ENCODE measurements at regions not wholly inside any gene's neighbourhood (a gene's known extent, or its start where the extent isn't known, plus 50 kb on each side); places are given as distances from the start of the nearest gene placed in this dataset.

- Histone ChIP-seq H3K27ac (ENCODE audit: low read depth, low read length) (no peak overlapping the region), H3K4me2 (ENCODE audit: low read length) (no peak overlapping the region), H3K27me3 (ENCODE audit: control insufficient read depth, low read length) (peaks cover 3% of the 10 kb centered on the region; the same call in 1 of the 2 replicates), H3K9me3 (ENCODE audit: control insufficient read depth, insufficient read depth, low read length) (no peaks in the 10 kb centered on the region), H3K36me3 (ENCODE audit: control insufficient read depth, low read length) (no peaks in the 10 kb centered on the region), H3K9me2 (replicated peaks; ENCODE audit: control insufficient read depth, low read length) (no peaks in the 10 kb centered on the region), H3F3A (ENCODE audit: control insufficient read depth, insufficient read depth) (no peaks in the 10 kb centered on the region), H3K4me1 (ENCODE audit: control insufficient read depth, low read length) (no peaks in the 10 kb centered on the region), H3K79me2 (ENCODE audit: control insufficient read depth, low read length) (no peaks in the 10 kb centered on the region), H3K4me3 (ENCODE audit: low read length) (no peak overlapping the region), H4K20me1 (ENCODE audit: control insufficient read depth, insufficient read depth, low read depth, low read length) (no peaks in the 10 kb centered on the region)
- TF ChIP-seq CTCF (IDR thresholded peaks at IDR 0.05; ENCODE audit: low read depth, low read length, poor library complexity, severe bottlenecking) (no peak), EZH2phosphoT487 (IDR thresholded peaks at IDR 0.05; ENCODE audit: borderline replicate concordance, low read length) (no peak)
Measured at GRCh38 chr4:138668309-138668708, 347.3 kb upstream of the NOCT start.

- H3K9me3 ChIP-seq (ENCODE audit: control insufficient read depth, insufficient read depth, low read length), result no peaks in the 10 kb centered on the region
- TF ChIP-seq CTCF (IDR thresholded peaks at IDR 0.05; ENCODE audit: low read depth, low read length, poor library complexity, severe bottlenecking) (no peak), EZH2phosphoT487 (IDR thresholded peaks at IDR 0.05; ENCODE audit: borderline replicate concordance, low read length) (no peak)
- H3K27me3 ChIP-seq (ENCODE audit: control insufficient read depth, low read length), result no peaks in the 10 kb centered on the region
- H3F3A ChIP-seq (ENCODE audit: control insufficient read depth, insufficient read depth), result no peaks in the 10 kb centered on the region
- H3K4me2 ChIP-seq (ENCODE audit: low read length), result no peak overlapping the region
- H3K4me1 ChIP-seq (ENCODE audit: control insufficient read depth, low read length), result no peaks in the 10 kb centered on the region
- H3K36me3 ChIP-seq (ENCODE audit: control insufficient read depth, low read length), result no peaks in the 10 kb centered on the region
- H3K79me2 ChIP-seq (ENCODE audit: control insufficient read depth, low read length), result no peaks in the 10 kb centered on the region
- H4K20me1 ChIP-seq (ENCODE audit: control insufficient read depth, insufficient read depth, low read depth, low read length), result no peaks in the 10 kb centered on the region
- H3K27ac ChIP-seq (ENCODE audit: low read depth, low read length), result no peak overlapping the region
- H3K4me3 ChIP-seq (ENCODE audit: low read length), result no peak overlapping the region
- H3K9me2 ChIP-seq (replicated peaks; ENCODE audit: control insufficient read depth, low read length), result no peaks in the 10 kb centered on the region
Measured at GRCh38 chr4:138666366-138666765, 349.2 kb upstream of the NOCT start.

DNA sequence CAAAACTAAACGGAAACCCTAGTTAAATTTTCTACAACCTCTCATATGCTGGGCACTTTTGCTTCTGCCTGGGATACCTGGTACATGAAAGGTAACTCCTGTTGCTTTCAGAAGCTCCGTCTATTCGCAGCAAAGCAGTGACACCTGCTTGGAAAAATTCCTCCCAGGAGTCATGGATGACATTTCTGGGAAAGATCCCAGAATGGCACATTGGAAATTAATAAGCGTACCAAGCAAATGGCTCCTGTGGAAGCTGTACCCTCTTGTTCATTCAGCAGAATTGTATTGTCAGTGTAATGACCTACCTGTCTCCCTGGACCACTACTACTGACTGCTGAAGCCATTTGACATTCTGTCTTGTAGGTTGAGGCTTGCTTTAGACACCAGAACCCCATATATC lies 349.7 kb upstream of the NOCT start:
- H3K4me2 ChIP-seq (ENCODE audit: low read length), result no peak overlapping the region
- no peaks in the 10 kb centered on the region for H3F3A ChIP-seq (ENCODE audit: control insufficient read depth, insufficient read depth)
- no peaks in the 10 kb centered on the region for H3K79me2 ChIP-seq (ENCODE audit: control insufficient read depth, low read length)
- TF ChIP-seq CTCF (IDR thresholded peaks at IDR 0.05; ENCODE audit: low read depth, low read length, poor library complexity, severe bottlenecking) (no peak), EZH2phosphoT487 (IDR thresholded peaks at IDR 0.05; ENCODE audit: borderline replicate concordance, low read length) (no peak)
- no peaks in the 10 kb centered on the region for H3K27me3 ChIP-seq (ENCODE audit: control insufficient read depth, low read length)
- no peaks in the 10 kb centered on the region for H4K20me1 ChIP-seq (ENCODE audit: control insufficient read depth, insufficient read depth, low read depth, low read length)
- no peaks in the 10 kb centered on the region for H3K9me2 ChIP-seq (replicated peaks; ENCODE audit: control insufficient read depth, low read length)
- no peak overlapping the region for H3K27ac ChIP-seq (ENCODE audit: low read depth, low read length)
- H3K4me3 ChIP-seq (ENCODE audit: low read length), result no peak overlapping the region
- no peaks in the 10 kb centered on the region for H3K4me1 ChIP-seq (ENCODE audit: control insufficient read depth, low read length)
- no peaks in the 10 kb centered on the region for H3K9me3 ChIP-seq (ENCODE audit: control insufficient read depth, insufficient read depth, low read length)
- H3K36me3 ChIP-seq (ENCODE audit: control insufficient read depth, low read length), result no peaks in the 10 kb centered on the region

DNA sequence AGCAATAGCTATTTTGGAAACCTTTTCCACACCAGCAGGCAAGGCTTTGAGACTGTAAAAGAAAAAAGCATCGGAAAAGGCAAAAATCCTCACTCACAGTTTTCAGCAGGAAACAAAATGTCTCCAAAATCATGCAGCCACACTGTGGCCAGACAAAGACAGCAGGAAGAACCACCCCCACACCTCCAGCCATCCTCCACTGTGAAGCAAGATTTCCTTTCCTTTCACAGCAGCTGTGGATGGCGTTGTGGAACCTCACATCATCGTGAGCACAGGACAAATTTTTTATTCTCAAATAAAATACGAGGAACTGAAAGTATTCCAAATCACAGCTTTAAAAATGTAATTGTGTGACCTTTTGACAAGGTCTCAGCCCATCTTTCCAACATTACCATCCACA lies 351.7 kb upstream of the NOCT start:
- no peak for TF ChIP-seq EZH2phosphoT487 (IDR thresholded peaks at IDR 0.05; ENCODE audit: borderline replicate concordance, low read length)
- TF ChIP-seq CTCF (IDR thresholded peaks at IDR 0.05; ENCODE audit: low read depth, low read length, poor library complexity, severe bottlenecking), result no peak
- Histone ChIP-seq H3K27ac (ENCODE audit: low read depth, low read length) (no peak overlapping the region), H3K27me3 (ENCODE audit: control insufficient read depth, low read length) (no peaks in the 10 kb centered on the region), H4K20me1 (ENCODE audit: control insufficient read depth, insufficient read depth, low read depth, low read length) (no peaks in the 10 kb centered on the region), H3F3A (ENCODE audit: control insufficient read depth, insufficient read depth) (no peaks in the 10 kb centered on the region), H3K4me2 (ENCODE audit: low read length) (no peak overlapping the region), H3K9me3 (ENCODE audit: control insufficient read depth, insufficient read depth, low read length) (no peaks in the 10 kb centered on the region), H3K36me3 (ENCODE audit: control insufficient read depth, low read length) (no peaks in the 10 kb centered on the region), H3K9me2 (replicated peaks; ENCODE audit: control insufficient read depth, low read length) (no peaks in the 10 kb centered on the region), H3K79me2 (ENCODE audit: control insufficient read depth, low read length) (no peaks in the 10 kb centered on the region), H3K4me3 (ENCODE audit: low read length) (no peak overlapping the region), H3K4me1 (ENCODE audit: control insufficient read depth, low read length) (no peaks in the 10 kb centered on the region)

All from DOHH2 (cell line).